MM.1S (cell line): ENCODE measurements at regions not wholly inside any gene's neighbourhood (a gene's known extent, or its start where the extent isn't known, plus 50 kb on each side); places are given as distances from the start of the nearest gene placed in this dataset.

Experiments
- DNase-seq: peaks from one replicate; pipeline ENCODE4 v3.0.0-alpha.2; 2015
- H2AFZ ChIP-seq: fragments of 300-600 bp; sonication (generic); 2 replicates; pipeline ENCODE4 v1.6.0; 2016; ENCODE audit warnings: antibody characterized with exemption, low read length
- H3F3A ChIP-seq: fragments of 300-600 bp; sonication (generic); 2 replicates; pipeline ENCODE4 v1.6.1; 2016; ENCODE audit warnings: mild to moderate bottlenecking, antibody characterized with exemption, low read length, moderate library complexity, mixed read lengths; ENCODE audit not compliant: insufficient read depth
- H3K27ac ChIP-seq: fragments of 300-600 bp; sonication (generic); 2 replicates; pipeline ENCODE4 v1.5.1; 2016; ENCODE audit warnings: mild to moderate bottlenecking, low read length
- H3K27me3 ChIP-seq: fragments of 300-600 bp; sonication (generic); replicated peaks from 2 replicates; pipeline ENCODE4 v1.6.0; 2016; ENCODE audit warnings: low read length; ENCODE audit not compliant: insufficient read depth
- H3K36me3 ChIP-seq: fragments of 300-600 bp; sonication (generic); replicated peaks from 2 replicates; pipeline ENCODE4 v1.6.1; 2016; ENCODE audit warnings: mild to moderate bottlenecking, low read length, mixed read lengths; ENCODE audit not compliant: insufficient read depth
- H3K4me1 ChIP-seq: fragments of 300-600 bp; sonication (generic); 2 replicates; pipeline ENCODE4 v1.6.1; 2016; ENCODE audit warnings: low read length, mixed read lengths
- H3K4me2 ChIP-seq: fragments of 300-600 bp; sonication (generic); 2 replicates; pipeline ENCODE4 v1.6.0; 2016; ENCODE audit warnings: low read depth, low read length
- H3K4me3 ChIP-seq: fragments of 300-600 bp; sonication (generic); 2 replicates; pipeline ENCODE4 v1.5.1; 2016; ENCODE audit warnings: low read length, mixed read lengths
- H3K79me2 ChIP-seq: fragments of 300-600 bp; sonication (generic); 2 replicates; pipeline ENCODE4 v1.6.1; 2016; ENCODE audit warnings: mixed run types, low read length, mixed read lengths
- H3K9ac ChIP-seq: fragments of 300-600 bp; sonication (generic); 2 replicates; pipeline ENCODE4 v1.6.1; 2016; ENCODE audit warnings: low read length, mixed read lengths
- H3K9me2 ChIP-seq: fragments of 300-600 bp; sonication (generic); replicated peaks from 2 replicates; pipeline ENCODE4 v1.6.1; 2016; ENCODE audit warnings: mild to moderate bottlenecking, low read length, mixed read lengths; ENCODE audit not compliant: insufficient read depth
- H3K9me3 ChIP-seq: fragments of 300-600 bp; sonication (generic); replicated peaks from 2 replicates; pipeline ENCODE4 v1.6.1; 2016; ENCODE audit warnings: mild to moderate bottlenecking, low read length, mixed read lengths; ENCODE audit not compliant: insufficient read depth
- H4K20me1 ChIP-seq: fragments of 300-600 bp; sonication (generic); 2 replicates; pipeline ENCODE4 v1.6.1; 2016; ENCODE audit warnings: mild to moderate bottlenecking, low read length, moderate library complexity, mixed read lengths; ENCODE audit not compliant: insufficient read depth
- EZH2 ChIP-seq: fragments of 300-600 bp; sonication (generic); optimal IDR thresholded peaks from 2 replicates; pipeline ENCODE3; 2017; ENCODE audit warnings: low read depth, mild to moderate bottlenecking, antibody characterized with exemption, low read length, mixed read lengths
- EZH2phosphoT487 ChIP-seq: fragments of 300-600 bp; sonication (generic); IDR thresholded peaks from 2 replicates; pipeline ENCODE4 v1.6.1; 2018; ENCODE audit warnings: antibody characterized with exemption, low read length
- TF ChIP-seq, protein P1 (sequence below): fragments of 300-600 bp; sonication (generic); IDR thresholded peaks from 2 replicates; pipeline ENCODE4 v1.5.1; 2016; ENCODE audit warnings: antibody characterized with exemption, low read length, mixed read lengths

GRCh38 chr3:8290611-8291010 lies 211.0 kb upstream of the LMCD1 start:
- Histone ChIP-seq H3K4me2 (no peak overlapping the region), H3K9me2 (no peaks in the 10 kb centered on the region), H3K36me3 (no peaks in the 10 kb centered on the region), H3K9ac (no peak overlapping the region), H3K4me3 (no peak overlapping the region), H3K9me3 (no peaks in the 10 kb centered on the region), H3F3A (no peaks in the 10 kb centered on the region), H3K27ac (no peak overlapping the region), H4K20me1 (no peaks in the 10 kb centered on the region), H3K79me2 (no peaks in the 10 kb centered on the region), H3K27me3 (no peaks in the 10 kb centered on the region), H2AFZ (no peak overlapping the region), H3K4me1 (no peaks in the 10 kb centered on the region)
- no peak for DNase-seq
- TF ChIP-seq, protein P1, sequence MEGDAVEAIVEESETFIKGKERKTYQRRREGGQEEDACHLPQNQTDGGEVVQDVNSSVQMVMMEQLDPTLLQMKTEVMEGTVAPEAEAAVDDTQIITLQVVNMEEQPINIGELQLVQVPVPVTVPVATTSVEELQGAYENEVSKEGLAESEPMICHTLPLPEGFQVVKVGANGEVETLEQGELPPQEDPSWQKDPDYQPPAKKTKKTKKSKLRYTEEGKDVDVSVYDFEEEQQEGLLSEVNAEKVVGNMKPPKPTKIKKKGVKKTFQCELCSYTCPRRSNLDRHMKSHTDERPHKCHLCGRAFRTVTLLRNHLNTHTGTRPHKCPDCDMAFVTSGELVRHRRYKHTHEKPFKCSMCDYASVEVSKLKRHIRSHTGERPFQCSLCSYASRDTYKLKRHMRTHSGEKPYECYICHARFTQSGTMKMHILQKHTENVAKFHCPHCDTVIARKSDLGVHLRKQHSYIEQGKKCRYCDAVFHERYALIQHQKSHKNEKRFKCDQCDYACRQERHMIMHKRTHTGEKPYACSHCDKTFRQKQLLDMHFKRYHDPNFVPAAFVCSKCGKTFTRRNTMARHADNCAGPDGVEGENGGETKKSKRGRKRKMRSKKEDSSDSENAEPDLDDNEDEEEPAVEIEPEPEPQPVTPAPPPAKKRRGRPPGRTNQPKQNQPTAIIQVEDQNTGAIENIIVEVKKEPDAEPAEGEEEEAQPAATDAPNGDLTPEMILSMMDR = no peak
- TF ChIP-seq EZH2phosphoT487 = no peak
- no peak for TF ChIP-seq EZH2

GRCh38 chr3:8296461-8296860 lies 205.2 kb upstream of the LMCD1 start:
- H3F3A ChIP-seq = no peaks in the 10 kb centered on the region
- no peak overlapping the region for H2AFZ ChIP-seq
- H3K9me2 ChIP-seq = no peaks in the 10 kb centered on the region
- no peak overlapping the region for H3K27ac ChIP-seq
- no peak for DNase-seq
- no peaks in the 10 kb centered on the region for H3K36me3 ChIP-seq
- no peaks in the 10 kb centered on the region for H3K9me3 ChIP-seq
- no peak overlapping the region for H3K4me3 ChIP-seq
- H3K4me2 ChIP-seq = no peak overlapping the region
- TF ChIP-seq EZH2 = no peak
- TF ChIP-seq, protein P1 = no peak
- no peaks in the 10 kb centered on the region for H3K79me2 ChIP-seq
- no peaks in the 10 kb centered on the region for H4K20me1 ChIP-seq
- no peak overlapping the region for H3K9ac ChIP-seq
- H3K4me1 ChIP-seq = no peaks in the 10 kb centered on the region
- H3K27me3 ChIP-seq = no peaks in the 10 kb centered on the region

GRCh38 chr3:8298021-8298954 lies 203.3 kb upstream of the LMCD1 start:
- no peaks in the 10 kb centered on the region for H3K9me2 ChIP-seq
- no peaks in the 10 kb centered on the region for H3K9me3 ChIP-seq
- no peak overlapping the region for H3K4me3 ChIP-seq
- H4K20me1 ChIP-seq = no peaks in the 10 kb centered on the region
- TF ChIP-seq, protein P1 = no peak
- no peak for TF ChIP-seq EZH2phosphoT487
- TF ChIP-seq EZH2 = no peak
- no peak for DNase-seq
- H3K4me1 ChIP-seq = no peaks in the 10 kb centered on the region
- no peak overlapping the region for H2AFZ ChIP-seq
- no peaks in the 10 kb centered on the region for H3K79me2 ChIP-seq
- H3K27me3 ChIP-seq = no peaks in the 10 kb centered on the region
- H3K27ac ChIP-seq = no peak overlapping the region
- H3K36me3 ChIP-seq = no peaks in the 10 kb centered on the region
- H3K9ac ChIP-seq = no peak overlapping the region
- no peak overlapping the region for H3K4me2 ChIP-seq
- H3F3A ChIP-seq = no peaks in the 10 kb centered on the region
